Lower leg skin (tissue), 3 donors: ENCODE measurements at regions not wholly inside any gene's neighbourhood (a gene's known extent, or its start where the extent isn't known, plus 50 kb on each side); places are given as distances from the start of the nearest gene placed in this dataset.

ENCODE experiments used
- CTCF ChIP-seq, 3 donors: fragments of 450-650 bp; IDR thresholded peaks; one replicate each; pipeline ENCODE4 v1.5.1; 2016; ENCODE audit warnings: antibody characterized with exemption in 3 of 3, mild to moderate bottlenecking in 3 of 3, moderate library complexity in 2 of 3
- POLR2A ChIP-seq, 2 donors: fragments of 450-650 bp; IDR thresholded peaks; one replicate each; pipeline ENCODE4 v1.6.1; 2016 to 2017; ENCODE audit warnings: antibody characterized with exemption in 2 of 2, mild to moderate bottlenecking in 1 of 2, moderate library complexity in 1 of 2

- TF ChIP-seq CTCF (IDR thresholded peaks at IDR 0.05) (no peak), POLR2A (IDR thresholded peaks at IDR 0.05) (no peak)
Measured at GRCh38 chr18:55884498-55884897, 296.5 kb upstream of the TCF4 start.
